ENCODE measurements at regions not wholly inside any gene's neighbourhood (a gene's known extent, or its start where the extent isn't known, plus 50 kb on each side); places are given as distances from the start of the nearest gene placed in this dataset.

- Histone ChIP-seq H3K9me3 (no peaks in the 10 kb centered on the region), H3K27me3 (no peaks in the 10 kb centered on the region), H3K4me1 (no peaks in the 10 kb centered on the region), H3K27ac (no peak overlapping the region), H3K36me3 (no peaks in the 10 kb centered on the region), H3K4me3 (no peak overlapping the region)
- ATAC-seq, result no peak
- TF ChIP-seq POLR2AphosphoS5 (IDR thresholded peaks at IDR 0.05) (no peak), CTCF (IDR thresholded peaks at IDR 0.05) (no peak), EP300 (IDR thresholded peaks at IDR 0.05) (no peak), POLR2A (IDR thresholded peaks at IDR 0.05) (no peak)
- WGBS, 2 donors (ENCODE audit: low coverage in 1 of 2), result 68 to 90% methylated on average over 3 to 4 of the region's 4 CpGs
Observed at GRCh38 chr13:105971312-105971711, 564.1 kb downstream of the EFNB2 start.

DNA sequence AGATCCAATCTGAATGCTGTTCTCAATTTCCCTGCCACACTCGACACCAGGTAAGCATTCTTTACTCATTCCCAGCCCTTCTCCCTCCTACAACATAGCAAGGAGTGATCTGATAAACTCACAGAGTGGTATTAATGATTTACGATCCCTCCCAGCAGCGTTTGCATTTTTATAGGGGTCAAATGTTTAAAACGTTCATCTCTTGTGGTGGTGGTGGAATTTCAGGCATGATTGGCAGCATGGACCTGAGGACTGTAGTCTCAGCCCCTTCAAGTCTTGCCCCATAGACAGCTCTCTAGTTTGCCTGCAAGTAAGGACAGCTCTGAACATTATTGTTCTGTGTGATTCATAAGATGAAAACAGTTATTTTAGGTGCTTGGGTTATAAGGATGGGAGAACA lies 565.7 kb downstream of the EFNB2 start:
- Histone ChIP-seq H3K9me3 (no peaks in the 10 kb centered on the region), H3K4me1 (no peaks in the 10 kb centered on the region), H3K36me3 (no peaks in the 10 kb centered on the region), H3K4me3 (no peak overlapping the region), H3K27me3 (no peaks in the 10 kb centered on the region), H3K27ac (no peak overlapping the region)
- no peak for ATAC-seq
- 39 to 46% methylated on average over 4 of the region's 4 CpGs for WGBS, 2 donors (ENCODE audit: low coverage in 1 of 2)
- no peak for TF ChIP-seq POLR2A (IDR thresholded peaks at IDR 0.05)
- TF ChIP-seq EP300 (IDR thresholded peaks at IDR 0.05), result no peak
- TF ChIP-seq CTCF (IDR thresholded peaks at IDR 0.05), result no peak
- no peak for TF ChIP-seq POLR2AphosphoS5 (IDR thresholded peaks at IDR 0.05)

- WGBS, 2 donors (ENCODE audit: low coverage in 1 of 2), result 58 to 70% methylated on average over 7 of the region's 7 CpGs
- no peak for TF ChIP-seq POLR2AphosphoS5 (IDR thresholded peaks at IDR 0.05)
- TF ChIP-seq POLR2A (IDR thresholded peaks at IDR 0.05), result no peak
- no peak for TF ChIP-seq CTCF (IDR thresholded peaks at IDR 0.05)
- TF ChIP-seq EP300 (IDR thresholded peaks at IDR 0.05), result no peak
Observed at GRCh38 chr13:105965910-105966309, 569.6 kb downstream of the EFNB2 start.

GRCh38 chr13:105962080-105962479 lies 573.4 kb downstream of the EFNB2 start:
- no peaks in the 10 kb centered on the region for H3K4me1 ChIP-seq
- 90 to 95% methylated on average over 7 of the region's 7 CpGs for WGBS, 2 donors (ENCODE audit: low coverage in 1 of 2)
- ATAC-seq, result no peak
- no peak overlapping the region for H3K4me3 ChIP-seq
- TF ChIP-seq EP300 (IDR thresholded peaks at IDR 0.05) (no peak), POLR2A (IDR thresholded peaks at IDR 0.05) (no peak), CTCF (IDR thresholded peaks at IDR 0.05) (no peak), POLR2AphosphoS5 (IDR thresholded peaks at IDR 0.05) (no peak)
- no peaks in the 10 kb centered on the region for H3K9me3 ChIP-seq
- H3K27me3 ChIP-seq, result no peaks in the 10 kb centered on the region
- H3K27ac ChIP-seq, result no peak overlapping the region
- no peaks in the 10 kb centered on the region for H3K36me3 ChIP-seq

More at GRCh38 chr13:105965910-105966309, 569.6 kb downstream of the EFNB2 start:
- Histone ChIP-seq H3K4me3 (no peak overlapping the region), H3K9me3 (no peaks in the 10 kb centered on the region), H3K27ac (no peak overlapping the region), H3K36me3 (no peaks in the 10 kb centered on the region), H3K4me1 (no peaks in the 10 kb centered on the region), H3K27me3 (no peaks in the 10 kb centered on the region)
- no peak for ATAC-seq

DNA sequence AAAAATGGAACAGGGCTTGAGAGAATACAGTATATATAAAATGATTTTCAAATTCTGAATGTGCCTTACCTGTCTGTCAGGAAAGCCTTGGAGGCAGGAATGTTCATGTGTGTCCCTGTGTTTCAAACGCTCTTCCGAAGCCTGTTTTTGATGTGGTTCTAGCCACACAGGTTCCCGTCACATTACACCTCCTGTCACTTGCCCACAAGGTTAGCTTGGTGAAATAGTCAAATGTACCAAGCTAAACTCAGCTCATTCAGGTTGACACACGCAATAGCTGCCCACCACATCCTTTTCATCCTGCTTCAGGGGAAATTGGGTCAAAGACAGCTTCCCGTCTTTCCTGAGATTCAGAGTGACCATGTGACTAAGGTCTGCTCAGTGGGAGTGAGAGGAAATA lies 574.0 kb downstream of the EFNB2 start:
- Histone ChIP-seq H3K36me3 (no peaks in the 10 kb centered on the region), H3K27me3 (no peaks in the 10 kb centered on the region), H3K27ac (no peak overlapping the region), H3K4me3 (no peak overlapping the region), H3K4me1 (no peaks in the 10 kb centered on the region), H3K9me3 (no peaks in the 10 kb centered on the region)
- TF ChIP-seq POLR2A (IDR thresholded peaks at IDR 0.05), result no peak
- no peak for TF ChIP-seq EP300 (IDR thresholded peaks at IDR 0.05)
- no peak for TF ChIP-seq CTCF (IDR thresholded peaks at IDR 0.05)
- TF ChIP-seq POLR2AphosphoS5 (IDR thresholded peaks at IDR 0.05), result no peak
- WGBS, 2 donors (ENCODE audit: low coverage in 1 of 2), result 80 to 91% methylated on average over 1 to 4 of the region's 5 CpGs
- ATAC-seq, result no peak

Measured in gastroesophageal sphincter (tissue), 4 donors.